ENCODE measurements at regions not wholly inside any gene's neighbourhood (a gene's known extent, or its start where the extent isn't known, plus 50 kb on each side); places are given as distances from the start of the nearest gene placed in this dataset.

DNA sequence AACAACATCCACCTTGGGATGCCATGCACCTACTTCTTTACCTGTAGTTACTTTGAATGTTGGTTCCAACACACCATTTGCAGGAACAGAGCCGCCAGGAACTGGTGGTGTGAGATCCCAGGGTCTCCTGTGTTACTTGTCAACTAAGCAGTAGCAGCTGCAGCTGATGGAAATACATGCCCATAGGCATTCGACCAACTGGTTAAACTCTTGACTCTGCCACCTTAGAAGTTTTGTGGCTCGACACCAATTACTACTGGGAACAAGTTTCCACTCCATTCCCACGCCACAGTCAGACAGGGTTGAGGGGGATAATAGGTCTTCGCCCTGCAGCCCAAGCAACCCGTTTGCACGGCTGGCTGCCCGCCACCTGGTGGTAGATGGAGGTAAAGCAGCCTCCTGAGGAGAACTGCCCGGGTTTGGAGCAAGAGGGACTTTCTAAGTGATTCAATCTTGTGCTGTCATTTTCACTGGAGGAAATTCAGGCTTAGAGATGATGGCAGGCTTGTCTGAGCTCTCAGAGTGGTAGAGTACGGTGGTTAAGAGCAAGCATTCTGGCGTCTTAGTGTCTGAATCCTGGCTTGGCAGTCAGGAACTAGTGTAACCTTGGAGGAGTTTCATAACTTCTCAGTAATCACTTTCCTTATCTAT is 119.1 kb upstream of the TRIM2 start:
- TF ChIP-seq, protein P1, sequence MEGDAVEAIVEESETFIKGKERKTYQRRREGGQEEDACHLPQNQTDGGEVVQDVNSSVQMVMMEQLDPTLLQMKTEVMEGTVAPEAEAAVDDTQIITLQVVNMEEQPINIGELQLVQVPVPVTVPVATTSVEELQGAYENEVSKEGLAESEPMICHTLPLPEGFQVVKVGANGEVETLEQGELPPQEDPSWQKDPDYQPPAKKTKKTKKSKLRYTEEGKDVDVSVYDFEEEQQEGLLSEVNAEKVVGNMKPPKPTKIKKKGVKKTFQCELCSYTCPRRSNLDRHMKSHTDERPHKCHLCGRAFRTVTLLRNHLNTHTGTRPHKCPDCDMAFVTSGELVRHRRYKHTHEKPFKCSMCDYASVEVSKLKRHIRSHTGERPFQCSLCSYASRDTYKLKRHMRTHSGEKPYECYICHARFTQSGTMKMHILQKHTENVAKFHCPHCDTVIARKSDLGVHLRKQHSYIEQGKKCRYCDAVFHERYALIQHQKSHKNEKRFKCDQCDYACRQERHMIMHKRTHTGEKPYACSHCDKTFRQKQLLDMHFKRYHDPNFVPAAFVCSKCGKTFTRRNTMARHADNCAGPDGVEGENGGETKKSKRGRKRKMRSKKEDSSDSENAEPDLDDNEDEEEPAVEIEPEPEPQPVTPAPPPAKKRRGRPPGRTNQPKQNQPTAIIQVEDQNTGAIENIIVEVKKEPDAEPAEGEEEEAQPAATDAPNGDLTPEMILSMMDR (conservative IDR thresholded peaks at IDR 0.05; ENCODE audit: low read length): peak; percentile 98
- TF ChIP-seq EZH2phosphoT487 (IDR thresholded peaks at IDR 0.05; ENCODE audit: borderline replicate concordance, low read depth, low read length): no peak

All from OCI-LY7 (cell line).